ENCODE measurements at regions not wholly inside any gene's neighbourhood (a gene's known extent, or its start where the extent isn't known, plus 50 kb on each side); places are given as distances from the start of the nearest gene placed in this dataset.
"Not testable (repeated sequence)": the region's sequence is repeated elsewhere in the genome, so short reads cannot be mapped to it uniquely, and the experiment has no call there.

DNA sequence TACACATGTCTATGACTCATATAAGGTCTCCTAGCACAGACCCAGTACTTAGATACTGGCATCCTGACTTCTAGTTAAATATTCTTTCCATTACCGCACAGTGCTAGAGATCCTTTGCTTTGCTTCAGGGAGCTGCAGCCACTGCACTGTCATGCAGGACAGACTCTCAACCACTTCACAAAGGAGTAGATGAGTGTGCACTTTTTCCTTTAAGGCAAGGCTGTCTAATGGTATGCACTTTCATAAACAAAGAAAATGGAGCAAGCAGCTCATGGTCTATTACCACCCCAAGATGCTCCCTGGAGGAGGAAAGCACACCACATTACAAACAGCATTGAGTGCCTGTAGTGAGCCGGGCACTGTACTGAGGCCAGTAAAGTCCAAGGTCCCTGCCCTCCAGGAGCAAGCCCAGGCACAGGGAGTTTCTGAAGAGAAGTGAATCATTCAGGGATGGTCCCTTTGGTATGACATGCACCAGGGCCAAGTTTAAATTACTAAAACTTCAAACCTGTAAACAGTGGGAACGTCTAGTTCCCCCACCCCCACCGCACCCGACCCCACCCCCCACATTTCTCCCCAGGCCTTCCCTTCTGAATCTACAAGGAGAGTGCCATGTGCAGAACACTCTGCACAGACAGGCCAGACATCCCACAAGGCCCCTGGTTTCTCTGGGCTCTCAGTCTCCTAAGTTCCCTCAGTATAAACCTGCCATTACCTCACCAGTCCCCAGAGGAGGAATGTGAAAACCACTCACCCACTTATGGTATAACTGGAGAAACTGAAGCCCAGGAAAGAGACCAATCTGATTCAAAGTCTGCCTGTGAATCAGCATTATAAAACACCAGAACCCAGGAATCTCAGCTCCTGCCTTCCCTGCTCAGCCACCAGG is 107.8 kb upstream of the BCL6 start:
- no peak for DNase-seq

- no peak for DNase-seq
Measured at GRCh38 chr3:187855131-187855530, 109.9 kb upstream of the BCL6 start.

- no peak for DNase-seq
Measured at GRCh38 chr3:187856555-187856954, 111.3 kb upstream of the BCL6 start.

- no peak for DNase-seq
Measured at GRCh38 chr3:187858041-187858440, 112.8 kb upstream of the BCL6 start.

GRCh38 chr3:187858711-187859110 is 113.4 kb upstream of the BCL6 start:
- no peak for DNase-seq

- DNase-seq: not testable (repeated sequence)
Measured at GRCh38 chr3:187862701-187863277, 117.5 kb upstream of the BCL6 start.

DNA sequence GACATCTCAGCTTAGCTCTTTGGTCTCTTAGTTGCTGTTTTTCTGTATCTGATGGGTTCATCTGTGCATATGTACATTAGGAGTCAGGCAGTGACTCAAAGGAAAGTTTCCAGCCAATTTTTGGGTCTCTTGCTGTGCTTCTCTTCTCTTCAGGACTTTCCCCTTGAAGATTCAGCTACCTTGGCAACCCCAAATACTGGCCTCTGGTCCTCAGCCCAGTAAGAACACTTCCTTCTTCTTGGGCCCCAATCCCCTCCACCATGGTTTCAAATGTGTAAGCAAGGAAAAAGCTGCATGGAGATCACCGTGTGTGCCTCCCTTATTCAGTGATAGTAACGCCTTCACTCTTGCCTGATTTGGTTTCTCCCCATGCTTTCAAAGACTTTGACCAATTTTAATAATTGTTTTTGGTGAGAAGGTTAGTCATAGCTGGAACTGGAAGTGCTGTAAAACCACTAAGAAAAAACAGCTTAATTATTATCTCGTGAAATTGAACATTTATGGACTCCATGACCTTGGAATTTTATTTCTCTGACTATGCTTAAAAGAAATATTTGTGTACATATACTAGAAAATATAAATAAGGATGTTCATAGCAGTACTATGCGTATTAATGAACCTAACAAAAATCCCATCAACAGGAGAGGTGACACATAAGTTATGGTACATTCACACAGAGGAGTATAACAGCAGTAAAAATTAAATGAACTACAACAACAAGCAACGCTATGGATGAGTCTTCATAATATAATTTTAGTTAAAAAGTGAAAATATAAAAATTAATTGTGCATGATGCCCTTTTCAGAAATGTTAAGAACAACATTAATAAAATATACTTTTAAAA is 125.3 kb upstream of the BCL6 start:
- DNase-seq: no peak

DNA sequence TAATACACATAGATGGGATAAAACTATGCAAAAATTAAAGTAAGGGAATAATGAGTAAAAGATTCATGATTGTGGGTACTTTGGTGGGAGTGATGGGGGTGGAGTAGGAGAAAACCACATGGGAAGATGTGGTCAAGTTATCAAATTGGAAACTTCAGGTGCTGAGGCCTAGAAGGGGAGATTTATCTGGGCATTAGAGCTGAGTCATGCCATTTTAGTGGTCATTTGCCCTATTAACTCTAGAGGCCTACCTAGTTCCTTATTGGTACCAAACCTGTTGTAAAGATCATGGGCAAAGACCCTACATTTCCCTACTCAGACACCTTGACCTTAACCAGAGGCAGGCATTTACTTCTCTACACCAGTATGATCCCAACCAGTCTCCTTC is 125.9 kb upstream of the BCL6 start:
- DNase-seq: no peak

DNA sequence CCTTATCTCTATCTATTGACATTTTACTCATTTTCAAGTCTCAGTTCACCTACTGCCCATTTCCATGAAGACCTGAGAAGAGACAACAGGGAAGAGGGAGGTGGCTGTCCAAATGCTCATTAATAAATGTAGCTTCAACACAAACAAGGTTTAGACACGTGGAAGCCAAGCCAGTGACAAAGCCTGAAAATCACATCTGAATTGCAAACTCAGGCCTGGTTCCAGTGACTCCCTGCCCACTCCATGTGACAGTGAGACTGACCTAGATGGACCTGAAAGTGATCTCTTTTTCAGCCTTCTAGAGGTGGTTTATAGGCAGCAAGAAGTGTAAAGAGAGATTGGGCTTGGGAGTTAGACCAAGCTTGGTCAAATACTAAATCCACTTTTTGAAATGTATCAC is 126.6 kb upstream of the BCL6 start:
- DNase-seq: no peak

- no peak for DNase-seq
Measured at GRCh38 chr3:187873843-187874242, 128.6 kb upstream of the BCL6 start.

DNA sequence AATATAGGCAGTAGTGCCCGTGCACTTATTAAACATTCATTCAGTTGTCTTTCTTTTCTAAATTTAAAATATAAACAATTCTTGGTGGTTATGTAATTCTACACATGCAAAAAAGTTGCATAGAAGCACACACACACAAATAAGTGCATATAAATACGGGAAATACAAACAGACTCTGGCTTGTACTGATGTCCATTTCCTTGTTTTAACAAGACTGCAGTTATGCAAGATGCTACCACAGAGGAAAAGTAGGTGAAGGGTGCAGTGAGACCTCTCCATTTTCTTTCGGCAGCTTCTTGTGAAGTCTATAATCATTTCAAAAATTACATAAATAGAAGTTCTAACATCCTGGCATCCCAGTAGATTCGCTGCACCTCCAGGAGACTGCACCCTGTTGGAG is 130.6 kb upstream of the BCL6 start:
- no peak for DNase-seq

DNA sequence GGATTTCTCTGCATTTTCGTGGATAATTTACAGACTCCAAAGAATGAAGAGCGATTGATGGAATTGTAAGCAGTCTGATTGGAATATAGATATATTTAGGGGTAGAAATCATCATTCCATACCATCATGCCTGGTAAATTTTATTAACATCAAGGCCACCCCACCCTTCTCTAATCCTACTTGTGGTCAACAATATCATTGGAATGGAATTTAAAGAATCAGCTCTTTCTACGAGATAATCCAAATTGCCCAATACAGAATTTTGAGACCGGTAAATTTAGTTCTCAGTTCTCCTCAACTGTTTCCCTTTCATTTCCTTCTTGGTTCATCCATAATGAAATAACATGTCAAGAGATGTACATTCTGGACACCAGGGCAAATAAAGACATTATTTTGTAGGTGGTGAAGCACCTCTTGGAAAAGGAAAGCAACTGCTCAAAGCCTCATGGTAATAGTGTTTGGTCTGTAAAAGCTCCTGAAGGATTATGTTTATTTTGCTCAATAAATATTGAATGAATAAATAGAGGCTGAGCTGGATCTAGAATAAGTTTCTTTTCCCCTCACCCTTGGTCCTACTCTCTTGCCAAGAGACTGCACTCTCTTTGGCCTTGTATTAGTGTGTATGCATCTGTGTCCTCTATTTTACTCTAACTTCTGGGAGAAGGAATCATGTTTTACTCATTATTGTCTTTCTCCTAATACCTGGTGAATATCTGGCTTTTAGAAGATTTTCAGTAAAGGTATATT is 133.7 kb upstream of the BCL6 start:
- DNase-seq: no peak

DNA sequence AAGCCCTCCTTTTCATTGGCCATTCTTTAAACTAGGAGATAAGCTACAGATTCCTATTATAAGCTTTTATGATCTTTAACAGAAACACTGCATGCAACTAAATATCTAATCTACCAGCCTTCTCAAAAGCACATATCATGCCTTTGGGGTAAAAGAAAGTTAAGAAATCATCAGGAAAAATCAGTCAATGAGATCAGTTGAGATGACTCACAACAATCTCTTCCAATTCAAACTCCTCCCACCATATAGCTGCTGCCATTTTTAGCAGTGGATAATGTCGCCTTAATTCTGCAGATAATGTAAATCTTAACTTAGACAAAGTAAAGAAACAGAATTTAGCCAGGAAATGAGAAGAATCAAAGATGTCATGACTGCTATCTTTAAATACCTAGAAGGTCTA is 135.2 kb upstream of the BCL6 start:
- no peak for DNase-seq

- no peak for DNase-seq
Measured at GRCh38 chr3:187880851-187881250, 135.6 kb upstream of the BCL6 start.

DNA sequence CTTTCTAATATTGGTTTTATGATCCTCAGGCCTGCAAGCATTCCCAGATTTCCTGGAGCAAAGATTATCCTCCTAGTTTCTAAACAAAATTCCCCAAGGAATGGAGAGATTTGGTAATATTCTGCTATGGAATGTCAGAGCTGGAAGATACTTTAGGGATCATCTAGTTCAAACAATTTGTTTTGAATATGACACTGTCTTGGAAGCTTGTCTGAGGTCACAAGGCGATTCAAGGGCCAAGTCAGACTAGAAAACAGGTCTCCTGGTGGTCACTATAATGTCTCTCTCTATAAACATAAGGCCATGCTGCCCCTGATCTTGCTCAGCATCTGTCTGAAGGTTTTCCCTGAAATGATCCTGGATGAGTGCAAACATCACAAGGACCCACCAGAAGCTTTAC is 143.4 kb upstream of the BCL6 start:
- no peak for DNase-seq

DNA sequence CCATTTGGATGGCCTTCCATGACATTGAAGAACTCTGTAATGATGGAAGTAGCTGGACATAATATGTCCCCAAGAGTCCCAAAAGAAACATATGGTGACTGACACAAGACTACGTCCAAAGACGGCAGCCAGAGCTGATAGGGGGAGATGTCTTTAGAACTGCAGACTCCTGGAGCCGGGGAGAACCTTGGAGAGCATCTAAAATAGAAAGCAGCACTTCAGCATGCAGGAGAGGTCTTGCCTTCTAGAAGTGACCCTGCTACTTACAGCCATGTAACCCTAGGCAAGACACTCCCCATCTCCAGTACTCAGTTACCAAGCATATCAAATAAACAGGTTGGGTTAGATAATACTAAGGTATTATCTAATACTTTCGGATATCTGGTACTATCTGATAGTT is 143.8 kb upstream of the BCL6 start:
- no peak for DNase-seq

- no peak for DNase-seq
Measured at GRCh38 chr3:187889601-187890404, 144.5 kb upstream of the BCL6 start.

GRCh38 chr3:187890405-187890752 is 145.1 kb upstream of the BCL6 start:
- not testable (repeated sequence) for DNase-seq

- no peak for DNase-seq
Measured at GRCh38 chr3:187896646-187897045, 151.4 kb upstream of the BCL6 start.

- DNase-seq: no peak
Measured at GRCh38 chr3:187899246-187899645, 154.0 kb upstream of the BCL6 start.

GRCh38 chr3:187900993-187901755 is 155.9 kb upstream of the BCL6 start:
- no peak for DNase-seq
